Heart left ventricle (tissue), 16 donors: ENCODE measurements at regions not wholly inside any gene's neighbourhood (a gene's known extent, or its start where the extent isn't known, plus 50 kb on each side); places are given as distances from the start of the nearest gene placed in this dataset.

Experiments
- ATAC-seq, 4 donors: fragments of 200-7000 bp; cut with Tn5 transposase; one replicate each; pipeline ENCODE4 v1.9.1; 2020 to 2022; ENCODE audit warnings: moderate library complexity in 4 of 4, mild to moderate bottlenecking in 3 of 4, moderate number of reproducible peaks in 1 of 4
- DNase-seq, 5 donors: peaks; one replicate each; pipeline ENCODE4 v3.0.0-alpha.2; 2020
- H3K27ac ChIP-seq, 12 donors: fragments of 200-600 bp; sonication (generic) in 4 of 12; one replicate each; pipeline versions ENCODE4 v1.5.0 to v1.8.0; 2016 to 2022; ENCODE audit warnings: mild to moderate bottlenecking in 2 of 12
- H3K27me3 ChIP-seq, 9 donors: fragments of 200-600 bp; sonication (generic) in 2 of 9; one replicate each; pipeline versions ENCODE4 v1.5.1 to v1.8.0; 2016 to 2022; ENCODE audit warnings: mild to moderate bottlenecking in 3 of 9
- H3K36me3 ChIP-seq, 9 donors: fragments of 200-600 bp; sonication (generic) in 2 of 9; one replicate each; pipeline versions ENCODE4 v1.5.0 to v1.8.0; 2018 to 2022; ENCODE audit warnings: mild to moderate bottlenecking in 2 of 9
- H3K4me1 ChIP-seq, 12 donors: fragments of 200-600 bp; sonication (generic) in 4 of 12; one replicate each; pipeline versions ENCODE4 v1.5.0 to v1.8.0; 2016 to 2022; ENCODE audit warnings: mild to moderate bottlenecking in 3 of 12
- H3K4me3 ChIP-seq, 12 donors: fragments of 200-600 bp; sonication (generic) in 4 of 12; one replicate each; pipeline versions ENCODE4 v1.5.0 to v1.8.0; 2017 to 2022; ENCODE audit warnings: mild to moderate bottlenecking in 9 of 12, moderate library complexity in 4 of 12
- H3K9me3 ChIP-seq, 12 donors: fragments of 200-600 bp; sonication (generic) in 4 of 12; one replicate each; pipeline versions ENCODE4 v1.5.0 to v1.8.0; 2016 to 2022; ENCODE audit warnings: mild to moderate bottlenecking in 1 of 12
- POLR2A ChIP-seq, 2 donors: fragments of 450-650 bp; IDR thresholded peaks; one replicate each; pipeline ENCODE4 v1.6.1; 2017; ENCODE audit warnings: antibody characterized with exemption in 2 of 2, mild to moderate bottlenecking in 2 of 2, moderate library complexity in 2 of 2
- WGBS, 4 donors: extraction: QIAGEN DNeasy Blood & Tissue Kit in 2 of 4; methylation state at CpG; one replicate each; pipeline versions ENCODE4 v1.1.5 to v1.1.7; 2013 to 2018; 5-methylcytosine and 5-hydroxymethylcytosine counted together
- intact Hi-C, 10 donors: fragments of 100-400 bp; cut with DNase I; formaldehyde crosslinking; loops; one replicate each; pipeline versions ENCODE4 v1.11.1 to v1.14.2; 2022
- TF ChIP-seq, protein P1 (sequence below), 12 donors: fragments of 200-600 bp; sonication (generic) in 4 of 12; IDR thresholded peaks; one replicate each; pipeline versions ENCODE4 v1.5.0 to v1.8.0; 2018 to 2022; ENCODE audit warnings: antibody characterized with exemption in 12 of 12, mild to moderate bottlenecking in 5 of 12
- donor health status: ischemic (EF 13 %, LVEDD 7.1; RV severe dilation, severe dysfunction).
- donor health status: healthy with polysubstance abuse.
- donor health status: DM: no; HTN: yes; CAD: no.
- donor health status: DM: no; HTN: no; CAD: no.
- donor health status: ischemic (EF 25% LVEDD 6.9; RV normal size, moderate dysfunction).
- donor health status: ischemic (EF 25% LVEDD 5.7; RV mildly dilated, moderate dysfunction).
- donor health status: healthy.
- donor health status: DM: yes; HTN: yes; CAD: no.
- donor health status: ischemic (EF 35%, LVEDD 5.7; RV mildly dilated, moderate dysfunction).
- donor health status: nonischemic (EF 11% LVEDD 7.7; RV severe dilation, severe dysfunction).
- donor health status: DM: yes; HTN: yes; CAD: no.
- donor health status: PGD.
- donor health status: ischemic (EF 29% LVEDD 5.4; RV normal size, mild dysfunction).
- donor health status: nonischemic (EF 23%, LVEDD 6.1; RV moderate dilation, normal function).

DNA sequence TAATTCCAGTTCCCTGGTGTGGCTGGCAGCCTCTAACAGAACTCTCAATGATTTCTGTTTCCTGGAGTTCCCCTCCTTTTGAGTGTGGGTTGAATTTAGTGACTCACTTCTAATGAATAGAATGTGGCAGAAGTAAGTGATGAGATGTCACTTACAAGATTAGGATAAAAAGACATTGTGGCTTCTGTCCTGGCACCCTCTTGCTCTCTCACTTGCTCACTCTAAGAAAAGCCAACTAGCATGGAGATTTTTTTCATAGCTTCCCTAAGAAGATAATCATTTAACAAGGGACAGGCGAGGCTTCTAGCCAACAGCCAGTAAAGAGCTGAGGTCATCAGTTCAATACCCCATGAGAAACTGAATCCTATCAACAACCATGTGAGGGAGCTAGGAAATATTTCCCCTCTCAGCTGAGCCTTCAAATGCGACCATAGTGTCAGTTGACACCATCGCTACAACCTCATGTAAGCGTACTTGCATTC lies 156.7 kb downstream of the TMTC3 start:
- Histone ChIP-seq H3K9me3 (peaks cover 0 to 3% (median 0%) of the 10 kb centered on the region in 12 donors), H3K27ac (peak overlapping the region in 1 of 12 donors; percentile 12), H3K36me3 (no peaks in the 10 kb centered on the region), H3K27me3 (no peaks in the 10 kb centered on the region), H3K4me1 (peaks cover 0 to 8% (median 0%) of the 10 kb centered on the region in 12 donors), H3K4me3 (no peak overlapping the region)
- intact Hi-C loops: no loop called here
- TF ChIP-seq, protein P1, sequence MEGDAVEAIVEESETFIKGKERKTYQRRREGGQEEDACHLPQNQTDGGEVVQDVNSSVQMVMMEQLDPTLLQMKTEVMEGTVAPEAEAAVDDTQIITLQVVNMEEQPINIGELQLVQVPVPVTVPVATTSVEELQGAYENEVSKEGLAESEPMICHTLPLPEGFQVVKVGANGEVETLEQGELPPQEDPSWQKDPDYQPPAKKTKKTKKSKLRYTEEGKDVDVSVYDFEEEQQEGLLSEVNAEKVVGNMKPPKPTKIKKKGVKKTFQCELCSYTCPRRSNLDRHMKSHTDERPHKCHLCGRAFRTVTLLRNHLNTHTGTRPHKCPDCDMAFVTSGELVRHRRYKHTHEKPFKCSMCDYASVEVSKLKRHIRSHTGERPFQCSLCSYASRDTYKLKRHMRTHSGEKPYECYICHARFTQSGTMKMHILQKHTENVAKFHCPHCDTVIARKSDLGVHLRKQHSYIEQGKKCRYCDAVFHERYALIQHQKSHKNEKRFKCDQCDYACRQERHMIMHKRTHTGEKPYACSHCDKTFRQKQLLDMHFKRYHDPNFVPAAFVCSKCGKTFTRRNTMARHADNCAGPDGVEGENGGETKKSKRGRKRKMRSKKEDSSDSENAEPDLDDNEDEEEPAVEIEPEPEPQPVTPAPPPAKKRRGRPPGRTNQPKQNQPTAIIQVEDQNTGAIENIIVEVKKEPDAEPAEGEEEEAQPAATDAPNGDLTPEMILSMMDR (IDR thresholded peaks at IDR 0.05): no peak
- TF ChIP-seq POLR2A (IDR thresholded peaks at IDR 0.05): no peak
- DNase-seq: no peak
- ATAC-seq: peak in 1 of 4 donors; percentile 22
- WGBS, 4 donors: 60 to 72% (median 66%) methylated on average over 4 of the region's 4 CpGs

DNA sequence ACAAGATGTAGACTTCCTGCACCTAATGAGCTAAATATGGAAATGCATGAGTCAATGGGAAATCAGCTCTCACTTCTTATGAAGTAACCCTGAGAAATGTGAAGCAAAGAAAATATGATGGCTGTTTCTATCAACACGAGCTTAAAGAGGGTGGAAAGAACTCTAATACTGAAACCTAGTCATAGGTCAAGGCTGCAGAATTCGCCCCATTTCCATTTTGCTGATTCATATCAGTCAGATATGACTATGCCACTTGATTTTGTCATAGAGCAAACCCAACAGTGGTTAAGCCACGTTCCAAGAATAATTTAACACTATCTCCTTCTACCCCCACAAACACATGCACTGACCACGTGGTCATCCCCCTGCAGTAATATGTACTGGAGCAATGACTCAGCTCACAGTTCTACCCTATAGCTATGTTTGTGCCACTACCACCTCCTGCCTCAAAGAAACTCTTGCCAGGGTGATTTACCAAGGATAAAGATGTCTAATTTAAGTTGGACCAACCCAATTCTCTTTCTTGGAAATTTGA lies 157.5 kb downstream of the TMTC3 start:
- DNase-seq: peak in 1 of 5 donors; percentile 24
- H3K36me3 ChIP-seq: no peaks in the 10 kb centered on the region
- H3K27me3 ChIP-seq: no peaks in the 10 kb centered on the region
- TF ChIP-seq POLR2A (IDR thresholded peaks at IDR 0.05): no peak
- TF ChIP-seq, protein P1 (IDR thresholded peaks at IDR 0.05): no peak
- no peak overlapping the region for H3K4me3 ChIP-seq
- no peaks in the 10 kb centered on the region for H3K9me3 ChIP-seq
- H3K4me1 ChIP-seq: peaks cover 0 to 8% (median 0%) of the 10 kb centered on the region in 12 donors
- H3K27ac ChIP-seq: peak overlapping the region in 1 of 12 donors; percentile 39
- peak in 1 of 4 donors; percentile 63 for ATAC-seq
- intact Hi-C loops: no loop called here
- WGBS, 4 donors: 42 to 53% (median 48%) methylated on average over 4 of the region's 4 CpGs

DNA sequence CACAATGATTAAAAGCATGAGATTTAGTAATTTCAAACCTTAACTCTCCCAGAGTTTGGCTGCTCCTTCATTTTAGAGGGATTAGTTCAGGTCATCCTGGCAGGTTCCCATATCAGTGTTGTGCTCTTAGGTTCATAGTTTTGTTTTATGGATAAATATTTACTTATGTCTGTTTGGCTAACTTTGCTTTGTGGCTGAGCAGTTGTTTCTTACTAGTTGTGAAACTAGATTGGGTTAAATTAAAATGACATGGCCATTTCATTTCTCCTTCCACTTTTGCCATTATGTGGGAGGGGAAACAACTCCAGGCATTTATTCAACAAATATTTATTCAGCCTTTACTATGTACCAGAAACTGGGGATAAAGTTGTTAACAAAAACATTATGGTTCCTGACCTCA lies 158.8 kb downstream of the TMTC3 start:
- Histone ChIP-seq H3K27ac (no peak overlapping the region), H3K9me3 (no peaks in the 10 kb centered on the region), H3K36me3 (no peaks in the 10 kb centered on the region), H3K27me3 (no peaks in the 10 kb centered on the region), H3K4me1 (peaks cover 0 to 13% (median 0%) of the 10 kb centered on the region in 12 donors), H3K4me3 (no peak overlapping the region)
- intact Hi-C loops: no loop called here
- TF ChIP-seq, protein P1 (IDR thresholded peaks at IDR 0.05): no peak
- no peak for TF ChIP-seq POLR2A (IDR thresholded peaks at IDR 0.05)
- DNase-seq: no peak
- no peak for ATAC-seq

DNA sequence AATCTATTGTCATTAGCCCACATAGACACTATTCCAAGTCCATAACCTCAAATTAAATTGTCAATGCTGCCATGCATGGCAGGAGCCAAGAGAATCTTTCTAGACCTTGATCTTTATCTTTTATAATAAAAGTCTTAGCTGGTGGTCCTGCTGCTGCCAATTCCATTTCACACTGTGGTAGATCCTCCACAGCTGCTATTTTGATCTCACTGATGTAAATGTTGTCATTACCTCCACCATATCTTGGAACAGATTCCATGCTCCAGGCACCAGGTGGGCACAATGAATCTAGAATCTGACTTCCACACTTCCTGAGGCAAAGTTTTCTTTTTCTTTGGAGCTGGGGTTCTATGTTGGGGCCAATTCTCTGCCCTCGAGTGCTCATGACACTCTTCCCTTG lies 161.2 kb downstream of the TMTC3 start:
- Histone ChIP-seq H3K4me1 (peaks cover 0 to 18% (median 1%) of the 10 kb centered on the region in 12 donors), H3K27ac (no peak overlapping the region), H3K36me3 (no peaks in the 10 kb centered on the region), H3K27me3 (no peaks in the 10 kb centered on the region), H3K9me3 (no peaks in the 10 kb centered on the region), H3K4me3 (no peak overlapping the region)
- ATAC-seq (no peak), DNase-seq (no peak)
- intact Hi-C loops: no loop called here
- TF ChIP-seq POLR2A (IDR thresholded peaks at IDR 0.05): no peak
- WGBS, 4 donors: 90 to 100% (median 96%) methylated on average over 1 of the region's 1 CpG
